Stimulated activated CD4-positive, alpha-beta T cell treated with anti-CD3 and anti-CD28 coated beads, TNF-alpha, amount 100 ng/mL, for 48 hours (primary cell): ENCODE measurements at regions not wholly inside any gene's neighbourhood (a gene's known extent, or its start where the extent isn't known, plus 50 kb on each side); places are given as distances from the start of the nearest gene placed in this dataset.

ENCODE experiments used
- DNase-seq, 3 donors: peaks; one replicate each; pipeline ENCODE4 v3.0.0-alpha.2; 2020; ENCODE audit warnings: low read depth in 3 of 3

DNA sequence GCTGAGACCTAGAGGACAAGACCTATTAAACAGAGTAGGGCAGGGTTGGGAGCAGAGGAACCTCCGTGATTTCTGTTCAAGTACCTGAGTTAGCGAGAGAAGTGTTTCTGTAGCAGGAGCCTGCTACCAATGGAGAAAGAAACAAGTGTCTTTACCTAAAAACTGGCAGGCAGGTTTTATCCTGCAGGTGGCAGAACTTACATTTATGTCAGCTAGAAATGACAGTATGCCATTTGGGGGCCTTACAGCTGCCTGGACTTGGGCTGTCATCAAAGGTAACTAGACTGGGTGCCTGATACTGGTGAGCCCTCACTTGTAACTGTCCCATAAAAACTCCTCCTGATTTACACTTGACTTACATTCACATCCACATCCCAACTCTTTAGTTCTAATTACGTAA lies 185.3 kb upstream of the MIR17HG start:
- DNase-seq, result no peak

DNA sequence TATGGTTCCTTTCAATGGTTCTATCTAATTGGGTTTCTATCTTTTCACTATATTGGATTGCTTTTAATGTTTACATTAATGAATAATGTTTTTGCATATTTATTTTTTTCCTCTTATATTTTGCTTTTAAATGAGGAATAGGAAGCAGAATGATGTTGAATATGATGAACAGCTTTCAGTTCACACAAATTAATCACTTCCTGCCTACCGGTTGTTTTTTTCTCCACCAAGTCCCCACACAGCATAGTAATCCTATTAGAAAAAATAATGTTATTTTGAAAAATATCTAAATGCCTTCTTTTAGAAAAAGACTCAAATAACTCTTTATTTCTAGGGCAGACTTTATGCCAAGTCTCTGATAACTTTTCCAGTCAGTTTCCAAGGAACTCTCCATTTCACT lies 184.9 kb upstream of the MIR17HG start:
- no peak for DNase-seq

DNA sequence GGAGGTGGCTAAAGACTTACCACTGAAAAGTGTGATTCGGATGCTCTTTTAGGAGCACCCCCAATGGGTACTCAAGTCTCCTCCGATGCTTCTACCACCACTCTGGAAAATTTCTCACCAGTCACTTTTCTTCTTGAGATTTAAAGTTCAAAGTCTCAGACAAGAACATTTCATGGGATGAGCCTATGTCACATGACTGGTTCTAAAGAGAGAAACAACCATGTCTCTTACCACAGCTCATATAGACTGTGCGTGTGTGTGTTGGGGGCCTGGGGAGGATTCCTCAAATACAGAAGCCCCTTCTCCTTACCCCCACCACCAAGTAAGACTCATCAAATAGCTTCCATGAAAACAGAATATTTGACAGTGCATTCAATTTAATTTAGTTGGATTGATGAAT lies 181.7 kb upstream of the MIR17HG start:
- DNase-seq, result no peak

DNA sequence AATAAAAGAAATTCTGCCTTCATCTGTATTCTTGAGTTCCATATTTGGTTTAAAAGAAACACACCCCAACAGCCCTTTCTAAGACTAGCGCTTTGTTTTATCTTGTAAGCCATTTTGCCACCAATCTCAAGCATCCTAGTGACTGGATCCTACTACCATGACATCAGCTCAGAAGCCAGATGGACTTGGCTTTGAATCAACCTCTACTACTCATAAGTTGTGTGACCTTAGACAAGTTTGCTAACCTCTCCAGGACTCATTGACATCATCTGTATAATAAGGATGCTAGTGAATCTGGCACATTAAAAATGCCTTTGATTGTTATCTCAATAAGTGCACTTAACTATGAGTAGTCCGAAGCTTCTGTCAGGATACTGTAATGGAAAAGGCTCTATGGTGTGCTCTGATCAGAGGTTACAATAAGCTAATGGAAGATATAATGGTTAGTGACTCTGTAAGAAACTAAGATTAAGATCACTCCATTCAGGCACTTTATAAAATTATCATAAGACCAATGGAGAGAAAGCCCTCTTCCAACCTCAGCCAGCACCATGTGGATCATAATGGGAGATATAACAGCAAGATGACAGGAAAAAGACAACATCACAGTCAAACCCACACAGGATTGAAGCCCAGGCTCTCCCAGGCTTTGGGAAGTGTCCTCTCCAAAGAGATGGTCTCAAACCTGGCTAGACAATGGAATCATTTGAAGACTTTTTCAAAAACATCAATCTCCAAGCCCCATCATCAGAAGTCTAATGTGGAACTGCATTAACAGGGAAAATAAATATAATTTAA lies 180.6 kb upstream of the MIR17HG start:
- DNase-seq, result no peak

DNA sequence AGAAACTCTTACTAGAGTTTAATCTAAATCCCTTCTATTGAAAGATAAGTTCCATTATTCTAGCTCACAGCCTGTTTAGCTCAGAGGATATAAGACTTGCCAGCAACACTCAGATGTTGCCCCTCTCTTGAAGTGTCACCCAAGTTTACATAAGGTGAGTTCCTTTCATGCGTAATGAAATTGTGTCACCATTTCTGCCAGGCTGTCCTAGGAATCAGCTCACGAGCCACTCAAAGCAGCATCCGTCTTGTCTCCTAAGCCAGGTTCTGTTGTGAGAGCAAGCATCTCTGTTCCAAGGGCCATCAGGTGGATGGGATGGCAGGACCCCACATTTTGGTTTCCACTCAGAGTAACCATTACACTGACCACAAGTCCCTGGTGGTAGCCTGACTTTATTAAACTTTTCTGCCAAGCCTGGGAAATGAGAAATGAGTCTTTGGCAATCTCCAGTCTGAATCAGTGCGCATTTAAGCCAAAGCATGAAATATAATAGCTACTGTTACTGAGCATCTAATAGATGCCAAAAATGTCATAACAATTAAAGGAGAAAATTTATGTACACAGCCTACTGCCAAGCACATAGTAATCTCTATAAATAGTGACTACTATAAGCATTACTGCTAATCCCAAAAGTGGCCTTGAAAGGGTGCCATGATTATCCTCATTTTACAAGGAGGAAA lies 179.6 kb upstream of the MIR17HG start:
- no peak for DNase-seq

DNA sequence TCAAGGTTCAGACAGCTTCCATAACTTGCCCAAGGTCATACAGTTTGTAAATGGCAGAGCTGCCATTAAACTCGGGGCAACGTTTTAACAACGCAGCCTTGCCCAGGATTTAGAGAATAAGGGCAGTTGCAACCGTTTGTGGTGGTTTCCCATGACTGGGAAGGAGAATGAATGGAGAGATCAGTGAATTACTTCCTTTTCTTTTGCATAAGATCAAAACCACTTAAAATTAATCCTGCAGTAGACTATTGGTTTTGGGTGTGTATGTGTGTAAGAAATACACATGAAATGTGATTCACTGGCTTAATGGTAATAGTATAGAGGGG lies 179.1 kb upstream of the MIR17HG start:
- DNase-seq, result no peak

DNA sequence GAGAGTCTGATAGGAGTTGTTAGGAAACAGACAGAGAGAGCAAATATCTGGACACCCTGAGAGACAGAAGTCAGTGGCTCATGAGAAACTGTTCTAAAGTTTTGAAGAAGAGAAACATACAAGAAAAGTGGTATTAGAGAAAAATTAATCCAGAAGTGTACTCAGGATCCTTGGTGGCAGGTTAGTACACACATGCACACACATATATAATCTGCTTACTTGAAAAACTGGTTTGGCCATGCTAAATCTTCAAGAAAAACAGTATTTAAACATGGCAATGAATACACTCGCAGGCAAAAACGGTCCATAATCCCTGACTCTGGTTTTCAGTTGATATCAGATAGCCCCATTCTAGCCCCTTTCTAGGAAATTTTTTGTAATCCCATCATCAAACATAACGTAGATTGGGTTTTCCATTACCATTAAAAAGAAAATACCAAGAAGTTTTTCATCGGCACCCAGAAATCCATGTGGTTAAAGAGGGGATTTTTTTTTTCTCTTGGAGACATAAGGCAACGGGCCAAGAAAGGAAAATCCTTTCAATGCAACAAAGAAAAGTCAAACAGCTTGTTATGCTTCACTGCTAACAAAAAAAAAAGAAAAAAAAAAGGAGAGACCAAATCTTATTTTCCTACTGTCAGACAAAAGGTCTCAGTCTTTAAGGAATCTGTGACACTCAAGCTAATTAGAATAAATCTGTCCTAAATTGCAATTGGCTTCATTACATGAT lies 178.0 kb upstream of the MIR17HG start:
- DNase-seq, result no peak

DNA sequence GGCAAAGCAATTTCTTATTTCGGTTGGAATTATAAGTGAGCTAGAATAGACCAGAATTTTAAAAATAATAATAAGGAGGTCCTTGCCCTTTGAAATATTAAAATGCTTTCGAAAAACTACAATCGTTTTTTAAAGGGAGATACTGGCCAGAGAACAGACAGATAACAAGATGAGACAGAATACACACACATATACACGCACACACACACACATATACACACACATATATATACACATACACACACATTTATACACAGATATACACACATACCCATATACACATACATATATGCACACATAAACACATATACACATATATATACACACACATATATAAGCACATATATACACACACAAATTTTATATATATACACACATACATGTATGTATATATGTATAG lies 175.3 kb upstream of the MIR17HG start:
- DNase-seq, result no peak

DNA sequence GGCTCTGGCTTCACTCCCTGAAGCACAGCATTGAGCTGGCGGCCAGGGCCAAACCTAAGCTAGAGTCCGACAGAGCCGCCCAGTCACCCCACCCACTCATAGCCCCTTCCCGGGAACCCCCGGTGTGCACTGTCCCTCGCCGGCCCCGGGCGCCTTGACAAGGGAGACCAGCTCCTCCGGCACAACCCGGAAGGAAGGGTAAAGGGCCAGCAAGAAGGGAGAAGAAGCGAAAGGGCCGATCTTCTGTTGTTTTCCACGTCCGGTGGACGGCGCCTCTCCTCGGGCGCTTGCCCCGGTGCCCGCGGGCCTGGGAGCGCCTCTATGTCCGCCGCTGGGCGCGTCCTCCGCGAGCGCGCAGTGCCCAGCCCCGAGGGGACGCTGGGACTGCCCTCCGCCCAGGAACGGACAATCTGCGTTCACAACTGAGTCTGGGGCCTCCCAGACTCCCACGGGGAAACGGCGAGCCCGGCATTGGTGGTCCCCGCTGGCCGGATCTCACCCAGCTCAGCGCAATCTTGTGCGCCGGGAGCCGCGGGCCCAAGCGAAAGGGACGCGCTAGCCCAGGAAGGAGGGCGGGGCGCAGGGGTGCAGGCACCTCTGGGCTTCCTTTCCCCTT lies 172.5 kb upstream of the MIR17HG start:
- DNase-seq, result no peak

DNA sequence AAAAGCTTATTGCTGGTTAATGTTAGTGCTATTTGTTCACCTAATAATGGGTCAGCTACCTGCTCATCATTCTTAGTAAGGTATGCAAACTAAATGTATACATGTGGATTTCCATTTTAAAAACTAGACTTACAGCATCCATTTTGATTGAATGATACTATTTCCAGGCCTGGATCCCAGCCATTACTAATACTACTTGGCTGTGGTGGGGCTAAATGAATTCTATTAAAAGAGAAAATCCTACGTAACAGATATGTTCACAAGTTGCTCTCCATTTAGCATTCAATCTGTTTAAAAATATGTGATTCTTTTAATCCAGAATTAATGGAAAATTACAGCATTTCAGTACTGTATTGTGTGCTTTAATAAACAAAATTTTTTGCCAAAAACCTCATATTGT lies 169.4 kb upstream of the MIR17HG start:
- DNase-seq, result no peak

DNA sequence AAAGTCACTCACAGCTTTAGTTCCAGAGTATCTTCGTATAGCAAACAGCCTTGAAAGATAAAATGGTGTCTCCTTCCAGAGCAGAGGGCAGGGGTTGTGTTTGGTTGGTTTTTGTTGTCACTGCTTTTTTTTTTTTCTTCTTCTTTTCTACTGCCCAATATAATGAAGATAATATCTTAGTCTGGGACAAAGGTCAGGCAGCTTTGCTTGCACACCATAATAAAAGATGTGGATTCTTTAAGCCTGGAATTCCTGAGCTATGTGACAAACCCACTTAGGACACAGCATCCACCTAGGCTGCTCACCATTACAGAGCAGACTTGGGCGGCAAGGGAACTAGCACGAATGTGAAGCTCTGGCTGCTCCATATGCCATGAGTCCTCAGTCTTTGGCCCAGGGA lies 165.6 kb upstream of the MIR17HG start:
- no peak for DNase-seq

DNA sequence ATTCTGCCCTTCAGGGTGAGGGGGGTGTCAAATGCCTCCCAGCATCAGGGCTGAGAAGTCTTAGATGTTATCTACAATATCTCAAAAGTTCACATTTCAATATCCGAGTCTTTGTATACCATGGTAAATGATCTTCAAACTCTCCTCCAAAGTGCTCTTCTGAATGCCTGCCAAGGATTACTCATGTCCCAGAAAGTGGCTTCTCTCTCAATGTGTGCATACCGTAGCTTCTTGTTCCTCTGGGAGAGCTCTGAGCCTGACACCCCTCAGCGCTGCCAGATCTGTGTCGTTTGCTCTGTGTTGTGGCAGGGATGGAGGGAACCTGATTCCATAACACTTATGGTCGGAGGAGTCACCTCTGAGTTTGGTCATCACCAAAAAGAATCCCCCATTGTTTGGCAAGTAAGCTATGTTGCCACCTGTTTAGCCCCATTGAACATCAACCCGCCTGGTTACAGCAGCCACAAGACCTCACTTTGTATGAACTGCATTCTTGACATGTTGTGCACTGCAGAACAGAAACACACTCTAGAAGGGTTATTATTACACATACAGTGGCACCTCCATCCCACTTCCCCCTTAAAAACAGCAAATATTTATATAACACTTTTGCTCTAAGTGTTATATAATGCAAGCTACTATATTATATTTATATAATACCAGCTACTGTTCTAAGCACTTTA lies 163.1 kb upstream of the MIR17HG start:
- no peak for DNase-seq

DNA sequence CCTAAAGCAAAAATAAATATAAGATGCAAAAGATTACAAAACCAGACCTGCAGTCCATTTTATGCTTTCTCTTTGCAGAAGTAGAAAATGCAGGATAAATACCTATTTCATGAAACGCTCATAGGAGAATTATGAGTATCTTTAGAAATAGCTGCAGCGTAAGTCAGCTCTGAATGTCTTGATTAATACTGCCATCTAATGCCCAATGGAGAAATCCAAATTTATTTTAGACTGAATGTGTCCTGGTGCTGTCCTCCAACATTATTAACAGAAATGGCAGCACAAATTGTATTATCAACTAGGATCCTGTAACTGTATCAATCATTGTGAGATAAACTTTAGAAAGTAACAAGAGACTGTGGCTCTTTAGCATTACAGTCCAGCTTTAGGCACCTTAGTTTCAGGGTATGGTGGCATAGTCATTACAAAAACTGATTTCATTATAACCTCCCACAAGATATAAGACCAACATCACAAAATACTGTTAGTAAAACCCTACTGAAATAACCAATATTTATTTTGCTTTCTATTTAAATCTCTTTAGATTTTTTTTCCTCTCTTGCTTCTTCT lies 162.1 kb upstream of the MIR17HG start:
- DNase-seq, result no peak

DNA sequence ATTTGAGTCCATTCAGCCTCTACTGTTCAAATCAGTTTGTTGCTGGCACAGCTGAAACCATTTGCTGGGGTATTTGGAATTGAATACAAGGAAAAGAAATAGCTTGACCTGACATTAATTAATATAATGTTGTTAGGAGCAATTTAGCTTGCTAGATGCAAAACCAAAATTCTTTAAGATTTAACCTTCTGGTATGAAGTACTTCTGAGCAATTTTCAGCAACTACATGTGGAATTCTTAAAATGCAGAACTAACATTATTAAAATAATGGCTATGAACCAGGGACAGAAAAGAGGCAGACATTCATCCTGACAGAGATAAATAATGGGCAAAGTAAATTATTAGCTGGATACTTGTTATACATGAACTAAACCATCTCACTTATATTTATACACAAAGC lies 160.0 kb upstream of the MIR17HG start:
- DNase-seq, result no peak

DNA sequence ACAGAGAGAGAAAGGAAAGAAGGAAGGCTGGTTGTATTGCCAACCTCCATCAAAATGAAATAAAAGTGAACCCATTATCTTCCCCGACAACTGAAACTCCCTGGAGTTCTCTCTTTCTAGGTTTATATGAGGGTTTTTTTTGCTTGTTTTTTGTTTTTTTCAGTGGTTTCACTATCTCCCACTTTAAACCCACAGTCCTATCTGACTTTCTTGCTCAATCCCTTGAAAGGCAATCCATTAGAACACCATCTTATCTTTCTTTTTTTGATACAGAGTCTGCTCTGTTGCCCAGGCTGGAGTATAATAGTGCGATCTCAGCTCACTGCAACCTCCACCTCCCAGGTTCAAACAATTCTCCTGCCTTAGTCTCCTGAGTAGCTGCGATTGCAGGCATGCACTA lies 158.0 kb upstream of the MIR17HG start:
- no peak for DNase-seq

DNA sequence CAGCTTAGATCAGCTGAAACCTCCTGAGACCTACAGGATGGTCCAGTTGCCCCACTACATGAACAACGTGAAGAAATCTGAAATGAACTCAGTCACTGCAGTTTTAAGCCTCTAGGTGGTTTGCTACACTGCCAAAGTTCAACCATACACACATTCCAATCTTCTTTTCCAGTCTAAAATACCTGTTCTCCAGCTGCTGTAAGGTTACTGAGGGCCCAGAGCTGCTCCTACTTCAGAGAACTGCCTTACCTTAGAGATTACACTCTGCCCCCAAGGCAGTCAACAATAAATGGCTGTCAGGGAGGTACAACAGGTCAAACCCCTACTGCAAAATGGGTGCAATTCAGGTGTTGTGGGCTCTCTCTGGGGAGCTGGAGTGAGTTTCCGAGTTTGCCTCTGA lies 154.1 kb upstream of the MIR17HG start:
- no peak for DNase-seq

DNA sequence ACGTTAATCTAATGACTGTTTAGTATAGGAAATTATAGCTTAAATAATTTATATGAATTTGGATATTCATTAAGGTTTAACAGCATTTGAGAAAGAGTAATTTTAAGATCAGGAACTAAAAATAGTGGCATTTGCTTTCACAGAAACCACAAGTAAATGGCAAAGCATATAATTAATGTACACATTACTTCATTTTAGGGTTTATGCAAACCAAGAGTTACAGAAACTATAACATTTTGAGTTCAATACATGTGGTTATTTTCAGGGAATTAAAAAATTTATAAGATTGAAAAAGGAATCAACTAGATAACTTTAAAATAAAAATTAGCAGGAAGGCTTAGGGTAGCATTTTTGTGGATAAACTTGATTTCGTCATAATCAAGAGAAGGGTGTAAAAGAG lies 151.7 kb upstream of the MIR17HG start:
- DNase-seq, result no peak

DNA sequence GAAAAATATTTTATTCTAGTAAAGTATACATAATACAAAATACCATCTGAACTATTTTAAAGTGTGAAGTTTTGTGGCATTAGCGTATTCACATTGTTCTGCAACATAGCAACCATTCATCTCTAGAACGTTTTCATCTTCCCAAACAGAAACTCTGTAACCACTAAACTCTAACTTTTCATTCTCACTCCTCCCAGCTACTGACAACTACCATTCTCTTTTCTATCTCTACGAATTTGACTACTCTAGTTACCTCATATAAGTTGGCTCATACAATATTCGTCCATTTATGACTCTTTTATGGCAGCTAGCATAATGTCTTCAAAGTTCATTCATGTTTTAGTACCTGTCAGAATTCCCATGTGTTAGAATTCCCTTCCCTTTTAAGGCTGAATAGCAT lies 150.5 kb upstream of the MIR17HG start:
- DNase-seq, result no peak

DNA sequence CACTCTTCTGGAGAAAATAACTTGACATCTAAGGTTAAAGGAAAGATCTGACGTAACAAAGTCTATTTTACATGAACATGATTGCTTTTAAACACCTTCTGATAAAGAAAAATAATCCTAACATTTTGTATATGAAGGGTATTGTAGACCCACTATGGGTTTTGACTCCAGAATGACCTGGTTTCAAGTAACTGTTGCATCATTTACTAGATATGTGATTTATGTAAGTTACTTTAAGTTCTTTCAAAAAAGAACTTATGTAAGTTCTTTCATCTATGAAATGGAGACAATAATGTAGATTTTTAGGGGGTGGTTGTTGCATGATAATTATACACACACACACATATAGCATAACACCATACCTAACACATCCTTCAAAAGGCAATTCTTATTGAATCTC lies 147.6 kb upstream of the MIR17HG start:
- DNase-seq, result no peak

DNA sequence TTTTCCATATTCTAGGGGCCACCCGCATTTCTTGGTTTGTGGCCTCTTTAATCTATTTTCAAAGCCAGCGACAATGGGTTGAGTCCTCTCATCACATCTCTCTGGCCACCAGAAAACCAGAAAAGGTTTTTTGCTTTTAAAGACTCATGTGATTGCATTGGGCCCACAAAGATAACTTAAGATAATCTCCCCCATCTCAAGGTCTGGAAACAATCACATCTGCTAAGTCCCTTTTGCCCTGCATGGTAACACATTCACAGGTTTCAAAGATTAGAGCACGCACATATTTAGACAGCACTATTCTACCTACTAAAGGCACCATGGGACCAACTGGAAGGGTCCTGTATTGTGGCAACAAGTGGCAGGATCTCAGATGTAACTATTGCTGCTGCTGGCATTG lies 147.0 kb upstream of the MIR17HG start:
- no peak for DNase-seq

DNA sequence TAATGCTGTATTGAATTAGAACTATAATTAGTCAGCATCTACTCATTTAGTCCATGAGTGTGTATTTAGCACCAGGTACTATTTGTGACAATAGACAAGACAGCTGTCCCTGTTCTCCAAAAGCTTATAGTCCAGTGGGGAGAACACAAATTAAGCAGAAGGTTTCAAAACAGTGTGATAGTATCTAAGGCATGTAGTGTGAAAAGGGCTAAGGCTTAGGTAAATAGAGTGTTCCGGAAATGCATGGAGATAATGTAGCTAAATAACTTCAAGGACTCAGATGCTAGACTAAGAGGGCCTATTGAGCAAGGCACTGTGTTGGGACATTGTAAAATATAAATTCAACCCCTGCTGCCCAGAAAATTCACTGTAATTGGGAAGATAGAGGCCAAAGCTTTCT lies 144.1 kb upstream of the MIR17HG start:
- DNase-seq, result no peak

DNA sequence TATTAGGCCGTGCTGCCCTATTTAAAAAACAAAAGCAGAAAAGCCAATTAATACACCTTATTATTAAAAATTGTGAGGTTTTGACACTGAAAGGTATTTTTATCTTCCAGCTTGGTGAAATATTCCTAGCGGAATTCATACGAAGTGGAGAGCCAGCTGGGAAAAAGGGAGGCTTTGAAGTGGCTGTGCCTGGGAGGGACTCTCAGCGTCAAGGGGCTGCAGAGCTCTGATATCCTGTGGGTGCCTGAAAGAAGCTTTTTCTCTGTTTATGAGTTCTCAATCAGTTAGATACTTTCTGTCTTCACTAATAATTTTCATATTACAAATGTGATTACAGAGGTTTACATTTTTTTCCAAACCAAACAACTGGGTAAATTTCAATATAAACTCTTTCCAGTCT lies 140.2 kb upstream of the MIR17HG start:
- no peak for DNase-seq
